ENCODE measurements at regions not wholly inside any gene's neighbourhood (a gene's known extent, or its start where the extent isn't known, plus 50 kb on each side); places are given as distances from the start of the nearest gene placed in this dataset.

- no peak for DNase-seq (ENCODE audit: low read depth in 4 of 4, low spot score in 3 of 4)
These were observed 54.1 kb upstream of the ATP10B start for GRCh38 chr5:160906090-160906489.

- DNase-seq (ENCODE audit: low read depth in 4 of 4, low spot score in 3 of 4): no peak
These were observed 53.3 kb upstream of the ATP10B start for GRCh38 chr5:160905285-160905684.

- DNase-seq (ENCODE audit: low read depth in 4 of 4, low spot score in 3 of 4): no peak
These were observed 52.6 kb upstream of the ATP10B start for GRCh38 chr5:160904591-160904990.

GRCh38 chr5:160903551-160903950, 51.5 kb upstream of the ATP10B start:
- DNase-seq (ENCODE audit: low read depth in 4 of 4, low spot score in 3 of 4): no peak

GRCh38 chr5:160903076-160903475, 51.1 kb upstream of the ATP10B start:
- no peak for DNase-seq (ENCODE audit: low read depth in 4 of 4, low spot score in 3 of 4)

All from left renal pelvis (tissue), 4 donors.